ENCODE measurements at regions not wholly inside any gene's neighbourhood (a gene's known extent, or its start where the extent isn't known, plus 50 kb on each side); places are given as distances from the start of the nearest gene placed in this dataset.

- TF ChIP-seq GATA3 (IDR thresholded peaks at IDR 0.05; ENCODE audit: low read depth, low read length) (no peak), GATA2 (IDR thresholded peaks at IDR 0.05; ENCODE audit: low read depth, low read length) (no peak)
These were observed 278.9 kb upstream of the TCF4 start for GRCh38 chr18:55866886-55867285.

All from SH-SY5Y (cell line).